ENCODE measurements at regions not wholly inside any gene's neighbourhood (a gene's known extent, or its start where the extent isn't known, plus 50 kb on each side); places are given as distances from the start of the nearest gene placed in this dataset.

DNA sequence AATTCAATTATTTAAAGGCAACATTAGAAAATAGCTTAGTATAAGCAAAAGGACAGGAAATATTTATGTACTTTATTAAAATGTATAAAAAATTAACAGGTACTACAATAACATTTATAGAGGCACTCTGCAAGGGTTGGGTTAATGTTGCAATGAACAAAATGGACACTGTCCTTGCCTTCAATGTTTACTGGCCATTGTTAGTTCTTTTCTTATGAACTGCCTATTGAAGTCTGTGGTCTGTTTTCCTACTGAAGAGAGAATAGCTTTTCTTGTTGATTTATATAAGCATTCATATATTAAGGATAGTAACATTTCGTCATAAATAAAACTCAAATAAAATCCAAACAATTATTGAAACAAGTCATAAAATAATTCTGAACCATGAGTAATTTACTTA, 135.3 kb upstream of the BEND6 start:
- no peak for TF ChIP-seq POLR2A (IDR thresholded peaks at IDR 0.05; ENCODE audit: low read length)
- TF ChIP-seq GATA1 (IDR thresholded peaks at IDR 0.05; ENCODE audit: low read depth, low read length) = no peak

All from erythroblast (primary cell).